ENCODE measurements at regions not wholly inside any gene's neighbourhood (a gene's known extent, or its start where the extent isn't known, plus 50 kb on each side); places are given as distances from the start of the nearest gene placed in this dataset.

GRCh38 chr7:83786858-83787257 is 137.9 kb upstream of the SEMA3E start:
- no peaks in the 10 kb centered on the region for H3K4me1 ChIP-seq (ENCODE audit: control insufficient read depth, extremely low read depth, insufficient read depth, low read length)
- no peak overlapping the region for H3K4me3 ChIP-seq (replicated peaks in 1 of 4; ENCODE audit: control extremely low read depth in 1 of 4, insufficient read depth in 1 of 4, low read depth in 3 of 4, low read length in 4 of 4)
- H3K36me3 ChIP-seq (ENCODE audit: control insufficient read depth, insufficient read depth, low read length) = no peaks in the 10 kb centered on the region
- H3K9ac ChIP-seq (ENCODE audit: insufficient read depth, low read length) = no peak overlapping the region
- H3K9me3 ChIP-seq (ENCODE audit: control insufficient read depth, insufficient read depth, low read depth, low read length) = no peaks in the 10 kb centered on the region
- no peak overlapping the region for H3K4me2 ChIP-seq (ENCODE audit: extremely low read depth, insufficient read depth, low read length)
- no peak overlapping the region for H2AFZ ChIP-seq (ENCODE audit: low read length)
- no peak overlapping the region for H3K27ac ChIP-seq (ENCODE audit: insufficient read depth, low read length)
- no peak for DNase-seq (ENCODE audit: low read depth in 2 of 2)
- H3K27me3 ChIP-seq (ENCODE audit: control insufficient read depth, insufficient read depth, low read length) = no peaks in the 10 kb centered on the region
- H3K79me2 ChIP-seq (ENCODE audit: control insufficient read depth, insufficient read depth, low read length) = no peaks in the 10 kb centered on the region
- no peaks in the 10 kb centered on the region for H4K20me1 ChIP-seq (ENCODE audit: control insufficient read depth, extremely low read depth, insufficient read depth, low read length)
- TF ChIP-seq EZH2 (IDR thresholded peaks at IDR 0.05; ENCODE audit: low read length, missing control alignments) (no peak), CTCF (conservative IDR thresholded peaks at IDR 0.05 in 1 of 2, IDR thresholded peaks at IDR 0.05 in 1 of 2; ENCODE audit: low read depth in 1 of 2, low read length in 2 of 2) (no peak)

GRCh38 chr7:83782628-83783027 is 133.7 kb upstream of the SEMA3E start:
- no peak overlapping the region for H3K4me3 ChIP-seq (replicated peaks in 1 of 4; ENCODE audit: control extremely low read depth in 1 of 4, insufficient read depth in 1 of 4, low read depth in 3 of 4, low read length in 4 of 4)
- DNase-seq (ENCODE audit: low read depth in 2 of 2) = peak; percentile 8 to 17
- no peaks in the 10 kb centered on the region for H3K79me2 ChIP-seq (ENCODE audit: control insufficient read depth, insufficient read depth, low read length)
- no peak overlapping the region for H3K9ac ChIP-seq (ENCODE audit: insufficient read depth, low read length)
- no peak for TF ChIP-seq EZH2 (IDR thresholded peaks at IDR 0.05; ENCODE audit: low read length, missing control alignments)
- no peak for TF ChIP-seq CTCF (conservative IDR thresholded peaks at IDR 0.05 in 1 of 2, IDR thresholded peaks at IDR 0.05 in 1 of 2; ENCODE audit: low read depth in 1 of 2, low read length in 2 of 2)
- H3K27ac ChIP-seq (ENCODE audit: insufficient read depth, low read length) = no peak overlapping the region
- H3K9me3 ChIP-seq (ENCODE audit: control insufficient read depth, insufficient read depth, low read depth, low read length) = no peaks in the 10 kb centered on the region
- no peak overlapping the region for H3K4me2 ChIP-seq (ENCODE audit: extremely low read depth, insufficient read depth, low read length)
- H2AFZ ChIP-seq (ENCODE audit: low read length) = no peak overlapping the region
- H3K27me3 ChIP-seq (ENCODE audit: control insufficient read depth, insufficient read depth, low read length) = no peaks in the 10 kb centered on the region
- no peaks in the 10 kb centered on the region for H3K4me1 ChIP-seq (ENCODE audit: control insufficient read depth, extremely low read depth, insufficient read depth, low read length)
- no peaks in the 10 kb centered on the region for H3K36me3 ChIP-seq (ENCODE audit: control insufficient read depth, insufficient read depth, low read length)
- no peaks in the 10 kb centered on the region for H4K20me1 ChIP-seq (ENCODE audit: control insufficient read depth, extremely low read depth, insufficient read depth, low read length)

GRCh38 chr7:83778073-83778443 is 129.1 kb upstream of the SEMA3E start:
- H3K4me1 ChIP-seq (ENCODE audit: control insufficient read depth, extremely low read depth, insufficient read depth, low read length) = no peaks in the 10 kb centered on the region
- H3K4me3 ChIP-seq (replicated peaks in 1 of 4; ENCODE audit: control extremely low read depth in 1 of 4, insufficient read depth in 1 of 4, low read depth in 3 of 4, low read length in 4 of 4) = no peak overlapping the region
- H3K9ac ChIP-seq (ENCODE audit: insufficient read depth, low read length) = no peak overlapping the region
- no peak for DNase-seq (ENCODE audit: low read depth in 2 of 2)
- no peaks in the 10 kb centered on the region for H3K36me3 ChIP-seq (ENCODE audit: control insufficient read depth, insufficient read depth, low read length)
- TF ChIP-seq CTCF (conservative IDR thresholded peaks at IDR 0.05 in 1 of 2, IDR thresholded peaks at IDR 0.05 in 1 of 2; ENCODE audit: low read depth in 1 of 2, low read length in 2 of 2) (no peak), EZH2 (IDR thresholded peaks at IDR 0.05; ENCODE audit: low read length, missing control alignments) (no peak)
- H4K20me1 ChIP-seq (ENCODE audit: control insufficient read depth, extremely low read depth, insufficient read depth, low read length) = no peaks in the 10 kb centered on the region
- H3K27ac ChIP-seq (ENCODE audit: insufficient read depth, low read length) = no peak overlapping the region
- H3K79me2 ChIP-seq (ENCODE audit: control insufficient read depth, insufficient read depth, low read length) = no peaks in the 10 kb centered on the region
- H3K9me3 ChIP-seq (ENCODE audit: control insufficient read depth, insufficient read depth, low read depth, low read length) = no peaks in the 10 kb centered on the region
- no peak overlapping the region for H3K4me2 ChIP-seq (ENCODE audit: extremely low read depth, insufficient read depth, low read length)
- H2AFZ ChIP-seq (ENCODE audit: low read length) = no peak overlapping the region
- no peaks in the 10 kb centered on the region for H3K27me3 ChIP-seq (ENCODE audit: control insufficient read depth, insufficient read depth, low read length)
